ENCODE measurements at regions not wholly inside any gene's neighbourhood (a gene's known extent, or its start where the extent isn't known, plus 50 kb on each side); places are given as distances from the start of the nearest gene placed in this dataset.

DNA sequence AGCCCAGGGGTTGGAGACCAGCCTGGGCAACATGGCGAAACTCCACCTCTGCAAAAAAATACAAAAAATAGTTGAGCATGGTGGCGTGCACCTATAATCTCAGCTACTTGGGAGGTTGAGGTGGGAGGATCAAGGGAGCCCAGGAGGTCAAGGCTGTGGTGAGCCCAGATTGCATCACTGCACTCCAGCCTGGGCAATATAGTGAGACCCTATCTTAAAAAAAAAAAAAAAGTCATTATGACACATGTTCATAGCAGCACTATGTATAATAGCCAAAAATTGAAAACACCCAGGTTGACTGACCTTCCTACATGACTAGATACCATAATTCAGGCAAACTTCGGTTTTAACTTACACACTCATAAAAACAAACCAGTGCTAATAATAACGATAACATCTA, 90.8 kb upstream of the RBPJ start:
- Histone ChIP-seq H4K8ac (ENCODE audit: low read depth, low read length) (no peak overlapping the region), H2AFZ (ENCODE audit: low read length) (no peak overlapping the region), H3K36me3 (replicated peaks in 1 of 2; ENCODE audit: control insufficient read depth in 2 of 2, insufficient read depth in 2 of 2, low read length in 2 of 2) (no peaks in the 10 kb centered on the region), H2BK12ac (ENCODE audit: low read length) (no peak overlapping the region), H3K27ac (replicated peaks; ENCODE audit: low read length) (no peak overlapping the region), H2AK5ac (ENCODE audit: low read depth, low read length) (no peak overlapping the region), H3K9ac (ENCODE audit: low read depth, low read length, poor library complexity) (no peak overlapping the region), H2BK5ac (ENCODE audit: low read length) (no peak overlapping the region), H3K9me3 (replicated peaks in 1 of 2; ENCODE audit: control insufficient read depth in 2 of 2, insufficient read depth in 1 of 2, low read depth in 1 of 2, low read length in 2 of 2) (no peaks in the 10 kb centered on the region), H3K23ac (ENCODE audit: low read depth, low read length, poor library complexity) (no peak overlapping the region), H3K27me3 (ENCODE audit: control insufficient read depth in 3 of 3, insufficient read depth in 3 of 3, low read depth in 1 of 3, low read length in 3 of 3) (no peaks in the 10 kb centered on the region), H3K4ac (ENCODE audit: low read length) (no peak overlapping the region), H3K4me3 (ENCODE audit: low read length in 2 of 2) (no peak overlapping the region), H2BK120ac (ENCODE audit: low read depth, low read length) (no peak overlapping the region), H3K4me1 (ENCODE audit: control insufficient read depth in 2 of 2, insufficient read depth in 1 of 2, low read depth in 1 of 2, low read length in 2 of 2) (no peaks in the 10 kb centered on the region), H3K14ac (ENCODE audit: low read length) (no peak overlapping the region), H3K4me2 (ENCODE audit: insufficient read depth, low read length, poor library complexity, severe bottlenecking) (no peak overlapping the region), H4K91ac (ENCODE audit: low read depth, low read length, poor library complexity) (no peak overlapping the region), H2BK15ac (ENCODE audit: low read length) (no peak overlapping the region), H3K18ac (ENCODE audit: low read length) (no peak overlapping the region), H3K79me1 (ENCODE audit: low read depth, low read length) (no peaks in the 10 kb centered on the region)
- no CpG with 5 or more reads among the region's 4 CpGs for WGBS, 2 donors (ENCODE audit: extremely low coverage in 2 of 2, insufficient read length in 2 of 2, insufficient replicate concordance in 1 of 2)
- no peak for DNase-seq (ENCODE audit: low spot score)

DNA sequence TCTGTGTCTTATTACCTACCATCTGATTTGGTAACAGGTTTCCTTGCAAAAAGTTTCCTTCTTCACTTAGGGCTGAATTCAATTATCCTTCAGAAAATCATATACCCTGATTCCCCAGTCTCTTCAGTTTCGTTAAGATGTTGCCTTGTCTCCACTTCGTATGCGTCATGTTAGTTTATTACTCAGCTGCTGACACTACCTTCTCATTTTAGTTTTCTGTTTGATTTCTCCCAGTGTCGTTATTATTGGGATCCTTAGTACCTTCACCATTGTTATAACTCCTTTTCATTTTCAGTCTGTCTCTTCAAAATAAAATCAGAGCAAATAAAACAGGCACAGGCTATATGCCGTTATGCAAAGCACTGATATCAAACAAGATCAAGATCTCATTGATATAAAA, 87.5 kb upstream of the RBPJ start:
- DNase-seq (ENCODE audit: low spot score): no peak
- H4K91ac ChIP-seq (ENCODE audit: low read depth, low read length, poor library complexity): no peak overlapping the region
- no peak overlapping the region for H2AFZ ChIP-seq (ENCODE audit: low read length)
- no peak overlapping the region for H3K27ac ChIP-seq (replicated peaks; ENCODE audit: low read length)
- no peak overlapping the region for H4K8ac ChIP-seq (ENCODE audit: low read depth, low read length)
- no peak overlapping the region for H2BK5ac ChIP-seq (ENCODE audit: low read length)
- H3K79me1 ChIP-seq (ENCODE audit: low read depth, low read length): no peaks in the 10 kb centered on the region
- peaks cover 0 to 7% (median 0%) of the 10 kb centered on the region in 3 experiments for H3K27me3 ChIP-seq (ENCODE audit: control insufficient read depth in 3 of 3, insufficient read depth in 3 of 3, low read depth in 1 of 3, low read length in 3 of 3)
- no peak overlapping the region for H3K4me3 ChIP-seq (ENCODE audit: low read length in 2 of 2)
- no peak overlapping the region for H3K9ac ChIP-seq (ENCODE audit: low read depth, low read length, poor library complexity)
- no peak overlapping the region for H3K4me2 ChIP-seq (ENCODE audit: insufficient read depth, low read length, poor library complexity, severe bottlenecking)
- H3K4me1 ChIP-seq (ENCODE audit: control insufficient read depth in 2 of 2, insufficient read depth in 1 of 2, low read depth in 1 of 2, low read length in 2 of 2): peaks cover under 1 to 4% of the 10 kb centered on the region in 2 donors
- no peak overlapping the region for H2BK120ac ChIP-seq (ENCODE audit: low read depth, low read length)
- H3K36me3 ChIP-seq (replicated peaks in 1 of 2; ENCODE audit: control insufficient read depth in 2 of 2, insufficient read depth in 2 of 2, low read length in 2 of 2): no peaks in the 10 kb centered on the region
- H2AK5ac ChIP-seq (ENCODE audit: low read depth, low read length): no peak overlapping the region
- H3K23ac ChIP-seq (ENCODE audit: low read depth, low read length, poor library complexity): no peak overlapping the region
- H2BK12ac ChIP-seq (ENCODE audit: low read length): no peak overlapping the region
- no peak overlapping the region for H3K18ac ChIP-seq (ENCODE audit: low read length)
- no peak overlapping the region for H3K4ac ChIP-seq (ENCODE audit: low read length)
- no peak overlapping the region for H3K14ac ChIP-seq (ENCODE audit: low read length)
- no peak overlapping the region for H2BK15ac ChIP-seq (ENCODE audit: low read length)
- no peaks in the 10 kb centered on the region for H3K9me3 ChIP-seq (replicated peaks in 1 of 2; ENCODE audit: control insufficient read depth in 2 of 2, insufficient read depth in 1 of 2, low read depth in 1 of 2, low read length in 2 of 2)
- WGBS, 2 donors (ENCODE audit: extremely low coverage in 2 of 2, insufficient read length in 2 of 2, insufficient replicate concordance in 1 of 2): no CpG with 5 or more reads among the region's 5 CpGs

DNA sequence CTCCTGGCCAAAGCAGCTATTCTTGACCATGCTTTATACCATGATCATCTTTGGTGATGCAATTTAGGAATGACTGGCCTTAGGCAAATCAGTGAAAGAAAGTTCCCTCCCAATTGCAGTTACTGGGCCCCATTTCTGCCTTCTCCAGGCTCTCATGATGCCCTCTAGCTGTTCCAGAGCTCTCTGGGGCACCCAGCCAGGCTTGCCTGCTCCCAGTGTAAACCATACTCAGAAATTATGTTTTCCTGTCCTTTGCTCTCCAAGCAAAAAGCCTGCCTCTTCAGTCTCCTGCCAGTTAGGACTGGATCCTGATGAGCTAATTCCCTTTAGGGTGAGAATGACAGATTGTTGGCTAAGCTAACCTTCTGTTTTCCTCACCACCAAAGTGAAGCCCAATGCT, 85.3 kb upstream of the RBPJ start:
- Histone ChIP-seq H3K23ac (ENCODE audit: low read depth, low read length, poor library complexity) (no peak overlapping the region), H2BK5ac (ENCODE audit: low read length) (no peak overlapping the region), H2BK12ac (ENCODE audit: low read length) (no peak overlapping the region), H3K79me1 (ENCODE audit: low read depth, low read length) (no peaks in the 10 kb centered on the region), H2BK15ac (ENCODE audit: low read length) (no peak overlapping the region), H3K27ac (replicated peaks; ENCODE audit: low read length) (no peak overlapping the region), H2BK120ac (ENCODE audit: low read depth, low read length) (no peak overlapping the region), H3K27me3 (ENCODE audit: control insufficient read depth in 3 of 3, insufficient read depth in 3 of 3, low read depth in 1 of 3, low read length in 3 of 3) (peaks cover 0 to 7% (median 0%) of the 10 kb centered on the region in 3 experiments), H3K4ac (ENCODE audit: low read length) (no peak overlapping the region), H3K14ac (ENCODE audit: low read length) (no peak overlapping the region), H3K18ac (ENCODE audit: low read length) (no peak overlapping the region), H3K9me3 (replicated peaks in 1 of 2; ENCODE audit: control insufficient read depth in 2 of 2, insufficient read depth in 1 of 2, low read depth in 1 of 2, low read length in 2 of 2) (no peaks in the 10 kb centered on the region), H3K4me1 (ENCODE audit: control insufficient read depth in 2 of 2, insufficient read depth in 1 of 2, low read depth in 1 of 2, low read length in 2 of 2) (peaks cover 11 to 12% of the 10 kb centered on the region in 2 donors), H3K4me3 (ENCODE audit: low read length in 2 of 2) (no peak overlapping the region), H4K91ac (ENCODE audit: low read depth, low read length, poor library complexity) (no peak overlapping the region), H3K9ac (ENCODE audit: low read depth, low read length, poor library complexity) (no peak overlapping the region), H2AK5ac (ENCODE audit: low read depth, low read length) (no peak overlapping the region), H3K4me2 (ENCODE audit: insufficient read depth, low read length, poor library complexity, severe bottlenecking) (no peak overlapping the region), H4K8ac (ENCODE audit: low read depth, low read length) (no peak overlapping the region), H2AFZ (ENCODE audit: low read length) (no peak overlapping the region), H3K36me3 (replicated peaks in 1 of 2; ENCODE audit: control insufficient read depth in 2 of 2, insufficient read depth in 2 of 2, low read length in 2 of 2) (no peaks in the 10 kb centered on the region)
- no peak for DNase-seq (ENCODE audit: low spot score)

DNA sequence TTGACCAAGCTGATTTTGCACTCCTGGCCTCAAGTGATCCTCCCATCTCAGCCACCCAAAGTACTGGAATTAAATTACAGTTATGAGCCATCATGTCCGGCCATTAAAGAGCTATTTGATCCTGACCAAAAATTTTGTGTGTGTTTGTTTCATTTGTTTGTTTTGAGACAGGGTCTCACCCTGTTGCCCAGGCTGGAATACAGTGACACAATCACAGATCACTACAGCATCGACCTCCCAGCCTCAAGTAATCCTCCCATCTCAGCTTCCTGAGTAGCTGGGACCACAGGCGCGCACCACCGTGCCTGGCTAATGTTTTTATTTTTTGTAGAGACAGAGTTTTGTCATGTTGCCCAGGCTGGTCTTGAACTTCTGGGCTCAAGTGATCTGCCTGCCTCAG, 82.9 kb upstream of the RBPJ start:
- no peaks in the 10 kb centered on the region for H3K79me1 ChIP-seq (ENCODE audit: low read depth, low read length)
- H3K23ac ChIP-seq (ENCODE audit: low read depth, low read length, poor library complexity): no peak overlapping the region
- H4K91ac ChIP-seq (ENCODE audit: low read depth, low read length, poor library complexity): no peak overlapping the region
- H2BK15ac ChIP-seq (ENCODE audit: low read length): no peak overlapping the region
- no peak overlapping the region for H3K4me3 ChIP-seq (ENCODE audit: low read length in 2 of 2)
- H3K4me1 ChIP-seq (ENCODE audit: control insufficient read depth in 2 of 2, insufficient read depth in 1 of 2, low read depth in 1 of 2, low read length in 2 of 2): peaks cover 11 to 12% of the 10 kb centered on the region in 2 donors
- H3K4me2 ChIP-seq (ENCODE audit: insufficient read depth, low read length, poor library complexity, severe bottlenecking): no peak overlapping the region
- H3K36me3 ChIP-seq (replicated peaks in 1 of 2; ENCODE audit: control insufficient read depth in 2 of 2, insufficient read depth in 2 of 2, low read length in 2 of 2): no peaks in the 10 kb centered on the region
- no peak overlapping the region for H4K8ac ChIP-seq (ENCODE audit: low read depth, low read length)
- no peak overlapping the region for H2BK120ac ChIP-seq (ENCODE audit: low read depth, low read length)
- no peak overlapping the region for H2BK12ac ChIP-seq (ENCODE audit: low read length)
- no CpG with 5 or more reads among the region's 5 CpGs for WGBS, 2 donors (ENCODE audit: extremely low coverage in 2 of 2, insufficient read length in 2 of 2, insufficient replicate concordance in 1 of 2)
- H3K9me3 ChIP-seq (replicated peaks in 1 of 2; ENCODE audit: control insufficient read depth in 2 of 2, insufficient read depth in 1 of 2, low read depth in 1 of 2, low read length in 2 of 2): no peaks in the 10 kb centered on the region
- H3K4ac ChIP-seq (ENCODE audit: low read length): no peak overlapping the region
- no peak overlapping the region for H3K27ac ChIP-seq (replicated peaks; ENCODE audit: low read length)
- H3K27me3 ChIP-seq (ENCODE audit: control insufficient read depth in 3 of 3, insufficient read depth in 3 of 3, low read depth in 1 of 3, low read length in 3 of 3): peaks cover 0 to 7% (median 0%) of the 10 kb centered on the region in 3 experiments
- H2AK5ac ChIP-seq (ENCODE audit: low read depth, low read length): no peak overlapping the region
- no peak overlapping the region for H2BK5ac ChIP-seq (ENCODE audit: low read length)
- H3K14ac ChIP-seq (ENCODE audit: low read length): no peak overlapping the region
- no peak overlapping the region for H3K18ac ChIP-seq (ENCODE audit: low read length)
- H3K9ac ChIP-seq (ENCODE audit: low read depth, low read length, poor library complexity): no peak overlapping the region
- DNase-seq (ENCODE audit: low spot score): no peak
- H2AFZ ChIP-seq (ENCODE audit: low read length): no peak overlapping the region

All from neuronal stem cell (in vitro differentiated cells).